DOHH2 (cell line): ENCODE measurements at regions not wholly inside any gene's neighbourhood (a gene's known extent, or its start where the extent isn't known, plus 50 kb on each side); places are given as distances from the start of the nearest gene placed in this dataset.

ENCODE experiments used
- H3F3A ChIP-seq: fragments of 200-600 bp; sonication (generic), shearing (Covaris generic); 2 replicates; pipeline ENCODE4 v1.6.0; 2016; ENCODE audit warnings: antibody characterized with exemption, mild to moderate bottlenecking; ENCODE audit not compliant: control insufficient read depth, insufficient read depth
- H3K27ac ChIP-seq: fragments of 200-600 bp; sonication (generic); 2 replicates; pipeline ENCODE4 v1.5.1; 2014; ENCODE audit warnings: low read depth, mild to moderate bottlenecking, low read length, moderate library complexity
- H3K27me3 ChIP-seq: fragments of 200-600 bp; sonication (generic); 2 replicates; pipeline ENCODE4 v1.6.1; 2014; ENCODE audit warnings: mild to moderate bottlenecking, low read length, mixed read lengths; ENCODE audit not compliant: control insufficient read depth
- H3K36me3 ChIP-seq: fragments of 200-600 bp; sonication (generic); 2 replicates; pipeline ENCODE4 v1.6.1; 2014; ENCODE audit warnings: mild to moderate bottlenecking, low read length, moderate library complexity, mixed read lengths; ENCODE audit not compliant: control insufficient read depth
- H3K4me1 ChIP-seq: fragments of 200-600 bp; sonication (generic); 2 replicates; pipeline ENCODE4 v1.6.1; 2014; ENCODE audit warnings: mild to moderate bottlenecking, low read length, mixed read lengths; ENCODE audit not compliant: control insufficient read depth
- H3K4me2 ChIP-seq: fragments of 200-600 bp; sonication (generic); 2 replicates; pipeline ENCODE4 v1.6.0; 2014; ENCODE audit warnings: mild to moderate bottlenecking, low read length, moderate library complexity
- H3K4me3 ChIP-seq: fragments of 200-600 bp; sonication (generic); 2 replicates; pipeline ENCODE4 v1.5.1; 2014; ENCODE audit warnings: mild to moderate bottlenecking, low read length, mixed read lengths
- H3K79me2 ChIP-seq: fragments of 200-600 bp; sonication (generic); 2 replicates; pipeline ENCODE4 v1.6.1; 2014; ENCODE audit warnings: mild to moderate bottlenecking, low read length, mixed read lengths; ENCODE audit not compliant: control insufficient read depth
- H3K9me2 ChIP-seq: fragments of 200-600 bp; sonication (generic); replicated peaks from 2 replicates; pipeline ENCODE4 v1.6.1; 2014; ENCODE audit warnings: mild to moderate bottlenecking, low read length, mixed read lengths; ENCODE audit not compliant: control insufficient read depth
- H3K9me3 ChIP-seq: fragments of 200-600 bp; sonication (generic); 2 replicates; pipeline ENCODE4 v1.6.1; 2014; ENCODE audit warnings: antibody characterized with exemption, low read length, mixed read lengths; ENCODE audit not compliant: control insufficient read depth, insufficient read depth
- H4K20me1 ChIP-seq: fragments of 200-600 bp; sonication (generic); 2 replicates; pipeline ENCODE4 v1.6.0; 2014; ENCODE audit warnings: low read depth, mild to moderate bottlenecking, antibody characterized with exemption, low read length, moderate library complexity; ENCODE audit not compliant: control insufficient read depth, insufficient read depth
- CTCF ChIP-seq: fragments of 200-600 bp; sonication (generic); IDR thresholded peaks from one replicate; pipeline ENCODE4 v1.5.1; 2014; ENCODE audit warnings: antibody characterized with exemption, mild to moderate bottlenecking, low read depth, low read length; ENCODE audit not compliant: poor library complexity, severe bottlenecking
- EZH2phosphoT487 ChIP-seq: fragments of 200-600 bp; sonication (generic); IDR thresholded peaks from 2 replicates; pipeline ENCODE4 v1.6.1; 2017; ENCODE audit warnings: borderline replicate concordance, mild to moderate bottlenecking, antibody characterized with exemption, low read length, moderate library complexity, mixed read lengths

- H3K4me1 ChIP-seq = no peaks in the 10 kb centered on the region
- no peaks in the 10 kb centered on the region for H3K79me2 ChIP-seq
- H3F3A ChIP-seq = no peaks in the 10 kb centered on the region
- no peak overlapping the region for H3K4me2 ChIP-seq
- no peak overlapping the region for H3K4me3 ChIP-seq
- no peaks in the 10 kb centered on the region for H3K27me3 ChIP-seq
- TF ChIP-seq CTCF (no peak), EZH2phosphoT487 (no peak)
- no peak overlapping the region for H3K27ac ChIP-seq
- no peaks in the 10 kb centered on the region for H3K9me2 ChIP-seq
- H3K36me3 ChIP-seq = no peaks in the 10 kb centered on the region
- H4K20me1 ChIP-seq = no peaks in the 10 kb centered on the region
- no peaks in the 10 kb centered on the region for H3K9me3 ChIP-seq
Measured at GRCh38 chr10:130729876-130730275, 581.6 kb downstream of the TCERG1L start.

- H3K4me3 ChIP-seq = no peak overlapping the region
- no peaks in the 10 kb centered on the region for H3K79me2 ChIP-seq
- H3K4me2 ChIP-seq = no peak overlapping the region
- H3K9me2 ChIP-seq = no peaks in the 10 kb centered on the region
- H3K4me1 ChIP-seq = no peaks in the 10 kb centered on the region
- H3K9me3 ChIP-seq = no peaks in the 10 kb centered on the region
- H3F3A ChIP-seq = no peaks in the 10 kb centered on the region
- no peaks in the 10 kb centered on the region for H3K36me3 ChIP-seq
- TF ChIP-seq CTCF (no peak), EZH2phosphoT487 (no peak)
- H3K27me3 ChIP-seq = no peaks in the 10 kb centered on the region
- no peak overlapping the region for H3K27ac ChIP-seq
- H4K20me1 ChIP-seq = no peaks in the 10 kb centered on the region
Measured at GRCh38 chr10:130737186-130737585, 574.3 kb downstream of the TCERG1L start.

GRCh38 chr10:130737621-130738020, 573.9 kb downstream of the TCERG1L start:
- H3K9me2 ChIP-seq = no peaks in the 10 kb centered on the region
- H3K79me2 ChIP-seq = no peaks in the 10 kb centered on the region
- H3K9me3 ChIP-seq = no peaks in the 10 kb centered on the region
- H3K27ac ChIP-seq = no peak overlapping the region
- no peaks in the 10 kb centered on the region for H3K4me1 ChIP-seq
- no peak for TF ChIP-seq EZH2phosphoT487
- TF ChIP-seq CTCF = no peak
- H3F3A ChIP-seq = no peaks in the 10 kb centered on the region
- H3K36me3 ChIP-seq = no peaks in the 10 kb centered on the region
- H3K4me2 ChIP-seq = no peak overlapping the region
- no peaks in the 10 kb centered on the region for H4K20me1 ChIP-seq
- H3K4me3 ChIP-seq = no peak overlapping the region
- H3K27me3 ChIP-seq = no peaks in the 10 kb centered on the region

- H4K20me1 ChIP-seq = no peaks in the 10 kb centered on the region
- no peaks in the 10 kb centered on the region for H3K36me3 ChIP-seq
- H3K27me3 ChIP-seq = no peaks in the 10 kb centered on the region
- H3K27ac ChIP-seq = no peak overlapping the region
- no peaks in the 10 kb centered on the region for H3F3A ChIP-seq
- TF ChIP-seq CTCF = no peak
- no peak for TF ChIP-seq EZH2phosphoT487
- H3K9me3 ChIP-seq = no peaks in the 10 kb centered on the region
- H3K4me1 ChIP-seq = no peaks in the 10 kb centered on the region
- H3K4me3 ChIP-seq = no peak overlapping the region
- no peaks in the 10 kb centered on the region for H3K9me2 ChIP-seq
- H3K4me2 ChIP-seq = no peak overlapping the region
- no peaks in the 10 kb centered on the region for H3K79me2 ChIP-seq
Measured at GRCh38 chr10:130739016-130739756, 572.3 kb downstream of the TCERG1L start.
